ENCODE measurements at regions not wholly inside any gene's neighbourhood (a gene's known extent, or its start where the extent isn't known, plus 50 kb on each side); places are given as distances from the start of the nearest gene placed in this dataset.

- POLR2A ChIA-PET, result no interaction called here
- intact Hi-C loops (cut with micrococcal nuclease; ENCODE audit: unreplicated experiment), result no loop called here
- CTCF ChIA-PET, result no interaction called here
- Histone ChIP-seq H3K36me3 (ENCODE audit: control insufficient read depth, insufficient read depth, low read length) (no peaks in the 10 kb centered on the region), H3K4me3 (ENCODE audit: low read depth, low read length) (no peak overlapping the region), H3K9me3 (peaks cover 3% of the 10 kb centered on the region; the same call in 1 of the 2 replicates), H3K27me3 (replicated peaks; ENCODE audit: control insufficient read depth, insufficient read depth, low read length) (no peaks in the 10 kb centered on the region), H3K4me1 (no peaks in the 10 kb centered on the region)
- no peak overlapping the region for H3K27ac Mint-ChIP-seq (ENCODE audit: unreplicated experiment)
- H3K27me3 Mint-ChIP-seq (ENCODE audit: insufficient read depth, unreplicated experiment), result no peaks in the 10 kb centered on the region
- no peak for DNase-seq
- TF ChIP-seq, protein P1, sequence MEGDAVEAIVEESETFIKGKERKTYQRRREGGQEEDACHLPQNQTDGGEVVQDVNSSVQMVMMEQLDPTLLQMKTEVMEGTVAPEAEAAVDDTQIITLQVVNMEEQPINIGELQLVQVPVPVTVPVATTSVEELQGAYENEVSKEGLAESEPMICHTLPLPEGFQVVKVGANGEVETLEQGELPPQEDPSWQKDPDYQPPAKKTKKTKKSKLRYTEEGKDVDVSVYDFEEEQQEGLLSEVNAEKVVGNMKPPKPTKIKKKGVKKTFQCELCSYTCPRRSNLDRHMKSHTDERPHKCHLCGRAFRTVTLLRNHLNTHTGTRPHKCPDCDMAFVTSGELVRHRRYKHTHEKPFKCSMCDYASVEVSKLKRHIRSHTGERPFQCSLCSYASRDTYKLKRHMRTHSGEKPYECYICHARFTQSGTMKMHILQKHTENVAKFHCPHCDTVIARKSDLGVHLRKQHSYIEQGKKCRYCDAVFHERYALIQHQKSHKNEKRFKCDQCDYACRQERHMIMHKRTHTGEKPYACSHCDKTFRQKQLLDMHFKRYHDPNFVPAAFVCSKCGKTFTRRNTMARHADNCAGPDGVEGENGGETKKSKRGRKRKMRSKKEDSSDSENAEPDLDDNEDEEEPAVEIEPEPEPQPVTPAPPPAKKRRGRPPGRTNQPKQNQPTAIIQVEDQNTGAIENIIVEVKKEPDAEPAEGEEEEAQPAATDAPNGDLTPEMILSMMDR (IDR thresholded peaks at IDR 0.05; ENCODE audit: insufficient read depth in 1 of 2, low read depth in 1 of 2, low read length in 1 of 2, severe bottlenecking in 1 of 2, unreplicated experiment in 1 of 2), result no peak
- H3K36me3 Mint-ChIP-seq (ENCODE audit: insufficient read depth, unreplicated experiment), result no peaks in the 10 kb centered on the region
- H3K9me3 Mint-ChIP-seq (ENCODE audit: unreplicated experiment), result peaks cover 31% of the 10 kb centered on the region
- BruUV-seq (replicated peaks), result no TSS peak
- no peak overlapping the region for H3K4me3 Mint-ChIP-seq (ENCODE audit: unreplicated experiment)
- no peaks in the 10 kb centered on the region for H3K4me1 Mint-ChIP-seq (ENCODE audit: low read depth, unreplicated experiment)
These were observed 751.5 kb downstream of the DCDC2C start for GRCh38 chr2:4454907-4455306.

DNA sequence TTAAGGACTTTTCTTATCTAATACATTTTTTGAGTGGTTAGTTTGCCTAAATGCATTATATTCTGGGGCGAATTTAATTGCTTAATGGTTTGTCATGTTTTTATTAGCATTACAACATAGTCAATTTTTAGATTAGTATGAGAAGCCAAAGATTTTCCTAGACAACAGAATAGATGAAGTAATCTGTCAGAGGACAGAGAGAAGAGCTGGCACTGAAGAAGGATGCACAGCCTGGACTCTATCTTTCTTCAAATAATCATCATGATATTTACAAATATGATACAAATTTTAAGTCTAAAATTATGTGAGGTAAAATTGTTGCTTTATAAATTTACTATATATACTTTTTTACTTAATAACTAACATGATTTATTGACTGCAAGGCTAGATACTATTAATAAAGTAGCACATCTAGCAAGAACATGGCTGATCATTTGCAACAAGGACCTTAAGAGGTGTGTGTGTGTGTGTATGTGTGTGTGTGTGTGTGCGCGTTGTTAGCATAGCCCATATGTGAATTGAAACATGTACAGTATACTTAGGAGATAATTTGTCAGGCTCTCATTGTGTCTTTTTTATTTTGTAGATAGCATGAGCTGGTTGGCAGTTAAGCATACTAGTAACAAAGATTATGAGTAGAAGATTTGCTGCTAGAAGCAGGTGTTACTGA is 752.2 kb downstream of the DCDC2C start:
- no peaks in the 10 kb centered on the region for H3K27me3 Mint-ChIP-seq (ENCODE audit: insufficient read depth, unreplicated experiment)
- ChIA-PET POLR2A (no interaction called here), CTCF (no interaction called here)
- no peaks in the 10 kb centered on the region for H3K4me1 Mint-ChIP-seq (ENCODE audit: low read depth, unreplicated experiment)
- intact Hi-C loops (cut with micrococcal nuclease; ENCODE audit: unreplicated experiment), result no loop called here
- no peak overlapping the region for H3K27ac Mint-ChIP-seq (ENCODE audit: unreplicated experiment)
- Histone ChIP-seq H3K9me3 (peaks cover 3% of the 10 kb centered on the region; the same call in 1 of the 2 replicates), H3K4me1 (no peaks in the 10 kb centered on the region), H3K36me3 (ENCODE audit: control insufficient read depth, insufficient read depth, low read length) (no peaks in the 10 kb centered on the region), H3K4me3 (ENCODE audit: low read depth, low read length) (no peak overlapping the region), H3K27me3 (replicated peaks; ENCODE audit: control insufficient read depth, insufficient read depth, low read length) (no peaks in the 10 kb centered on the region)
- H3K36me3 Mint-ChIP-seq (ENCODE audit: insufficient read depth, unreplicated experiment), result no peaks in the 10 kb centered on the region
- no TSS peak for BruUV-seq (replicated peaks)
- peaks cover 31% of the 10 kb centered on the region for H3K9me3 Mint-ChIP-seq (ENCODE audit: unreplicated experiment)
- no peak for DNase-seq
- TF ChIP-seq, protein P1 (IDR thresholded peaks at IDR 0.05; ENCODE audit: insufficient read depth in 1 of 2, low read depth in 1 of 2, low read length in 1 of 2, severe bottlenecking in 1 of 2, unreplicated experiment in 1 of 2), result no peak
- H3K4me3 Mint-ChIP-seq (ENCODE audit: unreplicated experiment), result no peak overlapping the region

GRCh38 chr2:4464634-4465266 is 761.4 kb downstream of the DCDC2C start:
- CTCF ChIA-PET, result no interaction called here

More at GRCh38 chr2:4464634-4465266, 761.4 kb downstream of the DCDC2C start:
- DNase-seq, result no peak
- H3K4me3 ChIP-seq (ENCODE audit: low read depth, low read length), result no peak overlapping the region
- no peaks in the 10 kb centered on the region for H3K9me3 Mint-ChIP-seq (ENCODE audit: unreplicated experiment)
- H3K4me1 ChIP-seq, result no peaks in the 10 kb centered on the region
- H3K27me3 Mint-ChIP-seq (ENCODE audit: insufficient read depth, unreplicated experiment), result no peaks in the 10 kb centered on the region
- no peaks in the 10 kb centered on the region for H3K36me3 Mint-ChIP-seq (ENCODE audit: insufficient read depth, unreplicated experiment)
- no peaks in the 10 kb centered on the region for H3K9me3 ChIP-seq
- H3K36me3 ChIP-seq (ENCODE audit: control insufficient read depth, insufficient read depth, low read length), result no peaks in the 10 kb centered on the region
- no TSS peak for BruUV-seq (replicated peaks)
- no peaks in the 10 kb centered on the region for H3K27me3 ChIP-seq (replicated peaks; ENCODE audit: control insufficient read depth, insufficient read depth, low read length)
- TF ChIP-seq, protein P1 (IDR thresholded peaks at IDR 0.05; ENCODE audit: insufficient read depth in 1 of 2, low read depth in 1 of 2, low read length in 1 of 2, severe bottlenecking in 1 of 2, unreplicated experiment in 1 of 2), result no peak
- intact Hi-C loops (cut with micrococcal nuclease; ENCODE audit: unreplicated experiment), result no loop called here
- H3K4me3 Mint-ChIP-seq (ENCODE audit: unreplicated experiment), result no peak overlapping the region
- H3K4me1 Mint-ChIP-seq (ENCODE audit: low read depth, unreplicated experiment), result no peaks in the 10 kb centered on the region
- no peak overlapping the region for H3K27ac Mint-ChIP-seq (ENCODE audit: unreplicated experiment)
- POLR2A ChIA-PET, result no interaction called here

Measured in Caco-2 (cell line).